ENCODE measurements at regions not wholly inside any gene's neighbourhood (a gene's known extent, or its start where the extent isn't known, plus 50 kb on each side); places are given as distances from the start of the nearest gene placed in this dataset.

DNA sequence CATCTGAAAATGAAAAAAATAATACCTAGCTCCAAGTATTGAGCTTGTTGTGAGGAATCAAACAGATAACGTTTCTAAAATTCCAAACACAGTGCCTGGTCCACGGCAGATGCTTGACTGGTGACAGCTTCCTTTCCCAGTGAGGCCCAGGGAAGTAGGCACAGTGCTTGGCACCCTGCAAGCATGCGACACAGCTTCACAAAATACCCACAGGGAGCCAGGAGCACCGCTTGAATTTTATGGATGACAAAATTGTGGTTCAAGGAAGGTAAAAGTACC, 205.1 kb upstream of the TNP1 start:
- no peaks in the 10 kb centered on the region for H3K9me3 ChIP-seq (ENCODE audit: low read depth)
- peaks cover 14% of the 10 kb centered on the region for H3K4me1 ChIP-seq (ENCODE audit: low read depth)
- no peak overlapping the region for H3K4me3 ChIP-seq
- no peak for DNase-seq (ENCODE audit: low read depth in 1 of 2, low spot score in 1 of 2)
- no peaks in the 10 kb centered on the region for H3K36me3 ChIP-seq
- H3K27me3 ChIP-seq: no peaks in the 10 kb centered on the region
- H3K27ac ChIP-seq: no peak overlapping the region
- no peak for TF ChIP-seq CTCF (IDR thresholded peaks at IDR 0.05; ENCODE audit: low read depth, low read length)

DNA sequence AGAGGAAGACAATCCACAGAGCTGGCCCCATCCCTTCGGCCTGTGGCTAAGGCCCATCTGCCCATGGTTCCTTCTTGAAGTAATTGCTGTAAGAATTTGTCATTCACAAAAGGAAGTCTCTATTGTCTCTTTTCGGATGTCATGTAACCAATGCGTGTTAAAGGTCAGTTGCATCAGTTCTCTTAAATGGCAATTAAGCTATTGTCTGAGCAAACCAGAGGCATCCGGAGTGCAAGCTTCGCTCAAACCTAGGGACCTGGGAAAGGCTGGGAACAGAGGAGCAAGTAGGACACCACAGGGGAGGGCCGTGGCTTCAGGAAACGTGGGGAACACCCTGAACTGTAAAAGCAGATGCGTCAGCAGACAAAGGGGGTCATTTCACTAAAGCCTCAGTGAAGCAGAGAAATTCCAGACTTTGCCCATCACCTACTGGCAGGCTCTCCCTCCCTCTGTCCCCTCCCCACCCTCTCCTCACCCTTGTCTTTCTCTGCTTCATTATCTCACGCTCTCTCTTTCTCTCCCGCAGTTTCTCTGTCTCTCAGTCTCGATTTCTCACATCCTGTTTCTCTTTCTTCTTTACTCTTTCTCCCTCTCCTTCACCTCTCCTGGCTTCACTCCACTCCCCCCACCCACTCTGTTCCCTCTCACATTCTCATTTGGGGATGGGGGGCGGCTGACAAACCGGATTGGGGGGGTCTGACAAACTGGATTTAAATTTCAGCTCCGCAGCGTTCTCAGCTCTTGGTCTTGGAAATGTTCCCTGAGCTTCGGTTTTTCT, 204.6 kb upstream of the TNP1 start:
- Histone ChIP-seq H3K36me3 (no peaks in the 10 kb centered on the region), H3K27ac (no peak overlapping the region), H3K27me3 (no peaks in the 10 kb centered on the region), H3K4me1 (ENCODE audit: low read depth) (peaks cover 14% of the 10 kb centered on the region), H3K9me3 (ENCODE audit: low read depth) (no peaks in the 10 kb centered on the region), H3K4me3 (no peak overlapping the region)
- DNase-seq (ENCODE audit: low read depth in 1 of 2, low spot score in 1 of 2): peak in 1 of 2 donors; percentile 69
- TF ChIP-seq CTCF (IDR thresholded peaks at IDR 0.05; ENCODE audit: low read depth, low read length): no peak

- H3K27ac ChIP-seq: no peak overlapping the region
- no peaks in the 10 kb centered on the region for H3K27me3 ChIP-seq
- no peaks in the 10 kb centered on the region for H3K36me3 ChIP-seq
- no peak for TF ChIP-seq CTCF (IDR thresholded peaks at IDR 0.05; ENCODE audit: low read depth, low read length)
- no peak overlapping the region for H3K4me3 ChIP-seq
- H3K9me3 ChIP-seq (ENCODE audit: low read depth): no peaks in the 10 kb centered on the region
- no peak for DNase-seq (ENCODE audit: low read depth in 1 of 2, low spot score in 1 of 2)
- peaks cover 14% of the 10 kb centered on the region for H3K4me1 ChIP-seq (ENCODE audit: low read depth)
Measured at GRCh38 chr2:217063238-217063755, 203.4 kb upstream of the TNP1 start.

- TF ChIP-seq CTCF (IDR thresholded peaks at IDR 0.05; ENCODE audit: low read depth, low read length): no peak
- H3K27me3 ChIP-seq: no peaks in the 10 kb centered on the region
- no peaks in the 10 kb centered on the region for H3K36me3 ChIP-seq
- no peak overlapping the region for H3K4me3 ChIP-seq
- no peak overlapping the region for H3K27ac ChIP-seq
- no peaks in the 10 kb centered on the region for H3K9me3 ChIP-seq (ENCODE audit: low read depth)
- DNase-seq (ENCODE audit: low read depth in 1 of 2, low spot score in 1 of 2): peak in 1 of 2 donors; percentile 49
- H3K4me1 ChIP-seq (ENCODE audit: low read depth): peaks cover 14% of the 10 kb centered on the region
Measured at GRCh38 chr2:217062768-217063167, 202.9 kb upstream of the TNP1 start.

DNA sequence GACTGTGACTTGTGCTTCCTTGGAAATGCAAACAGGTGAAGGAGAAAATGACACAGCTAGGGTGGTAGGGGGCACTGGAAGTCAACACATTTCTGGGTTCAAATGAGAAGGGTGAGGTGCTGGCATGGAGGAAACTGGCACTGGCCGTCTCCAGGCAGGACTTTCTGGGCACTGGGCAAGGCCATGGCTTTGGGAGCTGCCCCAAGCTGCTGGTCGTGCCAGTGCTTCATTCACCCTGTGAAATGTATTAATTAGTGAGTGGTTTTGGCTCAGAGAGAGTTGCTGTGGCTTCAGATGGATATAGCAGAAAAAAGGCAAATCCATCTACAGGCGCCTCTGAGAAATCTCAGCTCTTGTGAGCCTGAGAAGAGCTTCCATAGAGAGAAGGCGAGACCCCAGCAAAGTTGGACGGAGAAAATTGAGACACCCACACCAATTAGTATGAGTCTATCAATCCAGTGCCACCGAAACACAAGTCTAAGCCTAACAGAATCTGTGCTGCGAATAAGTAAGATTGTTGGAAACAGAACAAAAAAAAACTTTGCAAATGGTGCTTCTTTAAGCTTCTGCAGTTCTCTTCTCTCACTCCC, 202.1 kb upstream of the TNP1 start:
- DNase-seq (ENCODE audit: low read depth in 1 of 2, low spot score in 1 of 2): no peak
- Histone ChIP-seq H3K4me3 (no peak overlapping the region), H3K36me3 (no peaks in the 10 kb centered on the region), H3K27ac (no peak overlapping the region), H3K9me3 (ENCODE audit: low read depth) (no peaks in the 10 kb centered on the region), H3K27me3 (no peaks in the 10 kb centered on the region), H3K4me1 (ENCODE audit: low read depth) (peaks cover 14% of the 10 kb centered on the region)
- no peak for TF ChIP-seq CTCF (IDR thresholded peaks at IDR 0.05; ENCODE audit: low read depth, low read length)
